H1 (cell line): ENCODE measurements at regions not wholly inside any gene's neighbourhood (a gene's known extent, or its start where the extent isn't known, plus 50 kb on each side); places are given as distances from the start of the nearest gene placed in this dataset.

Source experiments
- CTCF ChIA-PET: fragments of 300-600 bp; sonication (Branson Sonifier 250); formaldehyde crosslinking; loops from one replicate; lab custom pipeline; 2021; ENCODE audit not compliant: partially characterized antibody; lab: Charles Lee
- POLR2A ChIA-PET: fragments of 300-600 bp; sonication (Branson Sonifier 250); formaldehyde crosslinking; loops from one replicate; lab custom pipeline; 2021; ENCODE audit warnings: inconsistent platforms; ENCODE audit not compliant: partially characterized antibody; lab: Charles Lee
- DNase-seq, 2 experiments: peaks; one replicate each; pipeline versions ENCODE4 v3.0.0 to v3.0.0-alpha.2; 2010 to 2022; ENCODE audit warnings: low spot score in 2 of 2, low read depth in 1 of 2, mixed read lengths in 1 of 2
- FAIRE-seq: peaks from 2 replicates; lab custom pipeline; 2011; peaks lifted over from hg19 to GRCh38; lab: Jason Lieb, UNC
- H2AFZ ChIP-seq: 2 replicates; pipeline ENCODE4 v1.8.1; 2012; ENCODE audit warnings: low read length, inconsistent platforms
- H2AK5ac ChIP-seq: 2 replicates; pipeline ENCODE4 v1.6.1; 2013; ENCODE audit warnings: low read depth, low read length
- H2BK120ac ChIP-seq: replicated peaks from 2 replicates; pipeline ENCODE3; 2013; ENCODE audit warnings: low read depth, low read length, inconsistent platforms
- H2BK12ac ChIP-seq: 2 replicates; pipeline ENCODE4 v1.6.1; 2013; ENCODE audit warnings: low read depth, low read length
- H2BK15ac ChIP-seq: 2 replicates; pipeline ENCODE4 v1.6.1; 2013; ENCODE audit warnings: low read length
- H2BK20ac ChIP-seq: 2 replicates; pipeline ENCODE4 v1.6.1; 2013; ENCODE audit warnings: low read length
- H2BK5ac ChIP-seq: 2 replicates; pipeline ENCODE4 v1.6.1; 2013; ENCODE audit warnings: low read depth, low read length
- H3K14ac ChIP-seq: 2 replicates; pipeline ENCODE4 v1.6.1; 2013; ENCODE audit warnings: inconsistent platforms; ENCODE audit not compliant: insufficient read length
- H3K18ac ChIP-seq: 2 replicates; pipeline ENCODE4 v1.6.1; 2013; ENCODE audit warnings: low read length; ENCODE audit errors: extremely low read depth
- H3K23ac ChIP-seq: 2 replicates; pipeline ENCODE4 v1.6.1; 2013; ENCODE audit warnings: inconsistent platforms; ENCODE audit not compliant: insufficient read length
- H3K23me2 ChIP-seq: 2 replicates; pipeline ENCODE4 v1.6.1; 2013; ENCODE audit warnings: low read depth, low read length
- H3K27ac ChIP-seq: 2 replicates; pipeline ENCODE4 v1.6.1; 2011; ENCODE audit warnings: low read depth, low read length, inconsistent platforms
- H3K27me3 ChIP-seq, 4 experiments: replicated peaks in 1 of 4; 1 replicate in 1 of 4; 2 replicates in 3 of 4; pipeline versions ENCODE4 v1.6.1 to v1.8.1; 2011 to 2013; ENCODE audit warnings: low read length in 3 of 4, mild to moderate bottlenecking in 3 of 4, inconsistent platforms in 2 of 4, mixed read lengths in 2 of 4, moderate library complexity in 1 of 4; ENCODE audit not compliant: control insufficient read depth in 3 of 4, insufficient read depth in 3 of 4; ENCODE audit errors: extremely low read depth in 1 of 4
- H3K36me3 ChIP-seq, 4 experiments: 2 replicates each; pipeline versions ENCODE4 v1.6.1 to v1.8.1; 2011 to 2013; ENCODE audit warnings: mild to moderate bottlenecking in 4 of 4, low read length in 3 of 4, moderate library complexity in 2 of 4, control low read depth in 1 of 4, inconsistent platforms in 1 of 4; ENCODE audit not compliant: insufficient read depth in 4 of 4, control insufficient read depth in 2 of 4
- H3K4ac ChIP-seq: replicated peaks from 2 replicates; pipeline ENCODE3; 2013; ENCODE audit warnings: low read length, low read depth, mixed read lengths, inconsistent platforms; ENCODE audit not compliant: insufficient read length
- H3K4me1 ChIP-seq, 4 experiments: replicated peaks in 1 of 4; 1 replicate in 1 of 4; 2 replicates in 3 of 4; pipeline versions ENCODE4 v1.6.1 to v1.8.1; 2011 to 2013; ENCODE audit warnings: low read length in 3 of 4, inconsistent platforms in 2 of 4, mixed read lengths in 1 of 4; ENCODE audit not compliant: insufficient read depth in 4 of 4, control insufficient read depth in 3 of 4
- H3K4me2 ChIP-seq, 2 experiments: 2 replicates each; pipeline versions ENCODE4 v1.6.1 to v1.8.1; 2011 to 2013; ENCODE audit warnings: low read depth in 2 of 2, low read length in 2 of 2, control low read depth in 1 of 2, inconsistent platforms in 1 of 2, mild to moderate bottlenecking in 1 of 2; ENCODE audit not compliant: insufficient read depth in 1 of 2
- H3K4me3 ChIP-seq, 4 experiments: fragments of 200-600, 300-600 bp in 1 of 4; sonication (generic), shearing (Covaris generic), sonication (Bioruptor Twin) in 1 of 4; 2 replicates each; pipeline versions ENCODE4 v1.5.1 to v1.8.1; 2011 to 2016; ENCODE audit warnings: low read length in 4 of 4, low read depth in 3 of 4, control low read depth in 2 of 4, inconsistent platforms in 2 of 4, mild to moderate bottlenecking in 2 of 4, mixed read lengths in 1 of 4, moderate library complexity in 1 of 4; ENCODE audit not compliant: insufficient read depth in 2 of 4; ENCODE audit errors: extremely low read depth in 1 of 4
- H3K56ac ChIP-seq: replicated peaks from 2 replicates; pipeline ENCODE3; 2013; ENCODE audit warnings: low read depth, mild to moderate bottlenecking, mixed read lengths, low read length, inconsistent platforms; ENCODE audit not compliant: insufficient read length
- H3K79me1 ChIP-seq: 2 replicates; pipeline ENCODE4 v1.6.1; 2013; ENCODE audit warnings: low read depth, low read length, control low read depth
- H3K79me2 ChIP-seq, 2 experiments: 2 replicates each; pipeline versions ENCODE4 v1.6.1 to v1.8.1; 2012 to 2013; ENCODE audit warnings: low read length in 2 of 2, mild to moderate bottlenecking in 2 of 2, inconsistent platforms in 1 of 2; ENCODE audit not compliant: insufficient read depth in 2 of 2, control insufficient read depth in 1 of 2
- H3K9ac ChIP-seq, 4 experiments: replicated peaks in 1 of 4; 1 replicate in 1 of 4; 2 replicates in 3 of 4; pipeline versions ENCODE4 v1.6.1 to v1.8.1; 2011 to 2013; ENCODE audit warnings: low read depth in 3 of 4, low read length in 3 of 4, control low read depth in 2 of 4, mild to moderate bottlenecking in 2 of 4, moderate library complexity in 2 of 4, inconsistent platforms in 1 of 4; ENCODE audit errors: extremely low read depth in 1 of 4
- H3K9me3 ChIP-seq, 2 experiments: 2 replicates each; pipeline versions ENCODE4 v1.6.1 to v1.8.1; 2012 to 2013; ENCODE audit warnings: mild to moderate bottlenecking in 2 of 2, moderate library complexity in 2 of 2, control low read depth in 1 of 2, inconsistent platforms in 1 of 2, low read depth in 1 of 2, low read length in 1 of 2, mixed read lengths in 1 of 2; ENCODE audit not compliant: insufficient read depth in 2 of 2
- H4K20me1 ChIP-seq, 2 experiments: replicated peaks in 1 of 2; 2 replicates each; pipeline versions ENCODE3 to v1.8.1; 2011 to 2013; ENCODE audit warnings: inconsistent platforms in 2 of 2, low read length in 2 of 2, mild to moderate bottlenecking in 1 of 2; ENCODE audit not compliant: insufficient read depth in 2 of 2, control insufficient read depth in 1 of 2
- H4K5ac ChIP-seq: 2 replicates; pipeline ENCODE4 v1.6.1; 2013; ENCODE audit warnings: low read length, low read depth, mixed read lengths, inconsistent platforms; ENCODE audit not compliant: insufficient read length
- H4K8ac ChIP-seq: 2 replicates; pipeline ENCODE4 v1.8.0; 2013; ENCODE audit warnings: mild to moderate bottlenecking, moderate library complexity, low read length, inconsistent platforms; ENCODE audit not compliant: insufficient read depth; ENCODE audit errors: extremely low read depth
- H4K91ac ChIP-seq: replicated peaks from 2 replicates; pipeline ENCODE3; 2013; ENCODE audit warnings: low read length, mixed read lengths, inconsistent platforms; ENCODE audit not compliant: insufficient read length
- BACH1 ChIP-seq: IDR thresholded peaks from 2 replicates; pipeline ENCODE4 v1.6.1; 2012; ENCODE audit warnings: low read length, improper control_type of control experiment
- CEBPB ChIP-seq: IDR thresholded peaks from 2 replicates; pipeline ENCODE4 v1.6.1; 2012; ENCODE audit warnings: low read depth, low read length
- GTF2F1 ChIP-seq: IDR thresholded peaks from 2 replicates; pipeline ENCODE4 v1.6.1; 2012; ENCODE audit warnings: low read depth, low read length, improper control_type of control experiment, borderline replicate concordance
- HDAC2 ChIP-seq, 2 experiments: fragments of 300-600 bp in 1 of 2; sonication (generic) in 1 of 2; IDR thresholded peaks; 2 replicates each; pipeline ENCODE4 v1.6.1; 2011 to 2012; ENCODE audit warnings: low read depth in 2 of 2, low read length in 2 of 2, mild to moderate bottlenecking in 2 of 2, moderate library complexity in 2 of 2, borderline replicate concordance in 1 of 2, inconsistent platforms in 1 of 2
- KDM5A ChIP-seq: fragments of 200-600 bp; IDR thresholded peaks from 2 replicates; pipeline ENCODE4 v1.7.1; 2012; ENCODE audit warnings: mild to moderate bottlenecking, low read length, inconsistent platforms, mixed read lengths
- MAX ChIP-seq: IDR thresholded peaks from 2 replicates; pipeline ENCODE4 v1.6.1; 2012; ENCODE audit warnings: inconsistent platforms
- RNF2 ChIP-seq: fragments of 200-900, 300-1000 bp; sonication (generic); IDR thresholded peaks from 2 replicates; pipeline ENCODE4 v1.7.1; 2016; ENCODE audit warnings: borderline replicate concordance, low read depth, mild to moderate bottlenecking, antibody characterized with exemption, low read length; ENCODE audit not compliant: poor library complexity, severe bottlenecking; ENCODE audit errors: missing control alignments
- WGBS, 2 experiments: shearing (Covaris generic) in 1 of 2; methylation state at CpG; one replicate each; pipeline versions ENCODE4 v1.1.6 to v1.1.7; 2013 to 2015; ENCODE audit warnings: low lambda C conversion rate in 2 of 2, mixed read lengths in 2 of 2, inconsistent platforms in 1 of 2, low coverage in 1 of 2, missing lambda C conversion rate in 1 of 2; ENCODE audit not compliant: insufficient replicate concordance in 2 of 2, insufficient coverage in 1 of 2, insufficient read length in 1 of 2; ENCODE audit errors: extremely low coverage in 1 of 2, missing lambda C conversion rate in 1 of 2; 5-methylcytosine and 5-hydroxymethylcytosine counted together

GRCh38 chr1:185539277-185539943, 194.8 kb upstream of the HMCN1 start:
- H2BK12ac ChIP-seq = peak overlapping the region; percentile 72
- H3K18ac ChIP-seq = no peak overlapping the region
- no peak overlapping the region for H3K56ac ChIP-seq
- no peak overlapping the region for H3K4me3 ChIP-seq
- no peaks in the 10 kb centered on the region for H3K79me2 ChIP-seq
- H4K91ac ChIP-seq = peak overlapping the region; percentile 2
- no peaks in the 10 kb centered on the region for H3K36me3 ChIP-seq
- FAIRE-seq (no peak), DNase-seq (no peak)
- H2AFZ ChIP-seq = no peak overlapping the region
- no peak overlapping the region for H4K5ac ChIP-seq
- H3K23me2 ChIP-seq = no peaks in the 10 kb centered on the region
- 83% methylated on average over 10 of the region's 10 CpGs; no CpG with 5 or more reads in 1 of the 2 experiments for WGBS, 2 experiments
- peak overlapping the region; percentile 74; the same call in 1 of the 2 replicates for H2BK20ac ChIP-seq
- peak overlapping the region; percentile 86; the same call in 1 of the 2 replicates for H2BK5ac ChIP-seq
- peak overlapping the region; percentile 73 for H2BK120ac ChIP-seq
- H3K27me3 ChIP-seq = peaks cover 0 to 4% (median 2%) of the 10 kb centered on the region in 4 experiments; a peak in 1 of 7 replicates
- H3K4me2 ChIP-seq = no peak overlapping the region
- 0 out of 2 replicates have a peak overlapping the region, but pooled peaks have one; percentile 18 for H2AK5ac ChIP-seq
- no peak overlapping the region for H3K27ac ChIP-seq
- no peaks in the 10 kb centered on the region for H3K79me1 ChIP-seq
- no peak overlapping the region for H3K9ac ChIP-seq
- H2BK15ac ChIP-seq = no peak overlapping the region
- no peak overlapping the region for H4K8ac ChIP-seq
- CTCF ChIA-PET = interaction anchor here (0.8 to 0.9 kb wide), 2 partner anchors 56 to 233 kb away, joined by 3 read pairs; no protein-coding TSS in a partner anchor
- no peaks in the 10 kb centered on the region for H4K20me1 ChIP-seq
- no peak overlapping the region for H3K14ac ChIP-seq
- TF ChIP-seq BACH1 (no peak), RNF2 (no peak), MAX (no peak), HDAC2 (IDR thresholded peaks at IDR 0.05; ENCODE audit: borderline replicate concordance in 1 of 2, low read depth in 2 of 2, low read length in 2 of 2) (no peak), KDM5A (no peak), GTF2F1 (no peak), CEBPB (no peak)
- H3K9me3 ChIP-seq = no peaks in the 10 kb centered on the region
- H3K23ac ChIP-seq = no peak overlapping the region
- no peak overlapping the region for H3K4ac ChIP-seq
- POLR2A ChIA-PET = no interaction called here
- H3K4me1 ChIP-seq = peaks cover 0 to 8% (median 4%) of the 10 kb centered on the region in 4 experiments; a peak in 4 of 7 replicates
